ENCODE measurements at regions not wholly inside any gene's neighbourhood (a gene's known extent, or its start where the extent isn't known, plus 50 kb on each side); places are given as distances from the start of the nearest gene placed in this dataset.

- TF ChIP-seq ZNF274 (IDR thresholded peaks at IDR 0.05; ENCODE audit: low read depth, low read length) (no peak), SUZ12 (IDR thresholded peaks at IDR 0.05; ENCODE audit: extremely low read depth, insufficient read depth, insufficient read length) (no peak)
Measured at GRCh38 chr13:62167650-62168172, 752.1 kb upstream of the PCDH20 start.
